IPS-20b (cell line): ENCODE measurements at regions not wholly inside any gene's neighbourhood (a gene's known extent, or its start where the extent isn't known, plus 50 kb on each side); places are given as distances from the start of the nearest gene placed in this dataset.
"Not testable (repeated sequence)": the region's sequence is repeated elsewhere in the genome, so short reads cannot be mapped to it uniquely, and the experiment has no call there.

Experiments
- H3K27ac ChIP-seq: one replicate; pipeline ENCODE4 v1.5.1; 2013; ENCODE audit warnings: low read length
- H3K27me3 ChIP-seq: 2 replicates; pipeline ENCODE4 v1.6.1; 2013; ENCODE audit warnings: mild to moderate bottlenecking, low read length, inconsistent platforms; ENCODE audit not compliant: insufficient read depth
- H3K36me3 ChIP-seq: 2 replicates; pipeline ENCODE4 v1.6.1; 2013; ENCODE audit warnings: low read depth, mild to moderate bottlenecking, inconsistent platforms, low read length, moderate library complexity; ENCODE audit not compliant: insufficient read depth
- H3K4me1 ChIP-seq: 2 replicates; pipeline ENCODE4 v1.6.1; 2013; ENCODE audit warnings: mild to moderate bottlenecking, control low read depth, inconsistent platforms, low read length, moderate library complexity; ENCODE audit not compliant: insufficient read depth
- H3K4me3 ChIP-seq: 2 replicates; pipeline ENCODE4 v1.5.1; 2013; ENCODE audit warnings: mild to moderate bottlenecking, low read length, inconsistent platforms
- H3K9ac ChIP-seq: 2 replicates; pipeline ENCODE4 v1.6.1; 2013; ENCODE audit warnings: low read depth, mild to moderate bottlenecking, inconsistent platforms, low read length, moderate library complexity
- H3K9me3 ChIP-seq: 2 replicates; pipeline ENCODE4 v1.6.1; 2013; ENCODE audit warnings: mild to moderate bottlenecking, low read depth, low read length, inconsistent platforms; ENCODE audit not compliant: insufficient read depth

- Histone ChIP-seq H3K4me3 (no peak overlapping the region), H3K27me3 (no peaks in the 10 kb centered on the region), H3K27ac (no peak overlapping the region), H3K36me3 (no peaks in the 10 kb centered on the region), H3K4me1 (no peaks in the 10 kb centered on the region), H3K9ac (no peak overlapping the region), H3K9me3 (peaks cover 20% of the 10 kb centered on the region)
Observed at GRCh38 chrX:113392355-113392754, 551.7 kb upstream of the AMOT start.

DNA sequence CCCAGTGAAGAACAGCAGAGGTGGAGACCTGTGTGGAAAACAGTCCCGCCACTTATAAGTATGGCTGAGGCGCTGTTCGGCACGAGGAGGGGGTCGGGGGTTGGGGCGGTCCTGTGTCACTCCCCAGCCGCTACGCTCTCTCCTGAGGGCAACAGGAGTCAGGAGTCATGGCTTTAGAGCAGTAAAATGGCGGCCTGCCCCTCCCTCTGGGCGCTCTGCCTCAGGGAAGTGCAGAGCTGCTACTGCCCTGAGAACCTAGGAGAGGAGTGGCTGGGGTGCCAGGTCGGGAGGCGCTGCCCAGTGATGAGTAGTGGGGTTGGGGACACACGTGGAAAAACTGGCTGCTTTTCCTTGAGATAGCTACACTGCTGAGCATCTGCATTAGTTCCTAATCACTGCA, 551.2 kb upstream of the AMOT start:
- Histone ChIP-seq H3K27ac (no peak overlapping the region), H3K4me3 (no peak overlapping the region), H3K27me3 (no peaks in the 10 kb centered on the region), H3K9me3 (peaks cover 20% of the 10 kb centered on the region), H3K4me1 (no peaks in the 10 kb centered on the region), H3K9ac (no peak overlapping the region), H3K36me3 (no peaks in the 10 kb centered on the region)

GRCh38 chrX:113390531-113390930, 549.9 kb upstream of the AMOT start:
- peaks cover 20% of the 10 kb centered on the region for H3K9me3 ChIP-seq
- H3K27me3 ChIP-seq, result no peaks in the 10 kb centered on the region
- H3K4me1 ChIP-seq, result no peaks in the 10 kb centered on the region
- no peak overlapping the region for H3K4me3 ChIP-seq
- H3K27ac ChIP-seq, result no peak overlapping the region
- H3K36me3 ChIP-seq, result no peaks in the 10 kb centered on the region
- no peak overlapping the region for H3K9ac ChIP-seq

- no peaks in the 10 kb centered on the region for H3K27me3 ChIP-seq
- no peak overlapping the region for H3K27ac ChIP-seq
- H3K9me3 ChIP-seq, result peaks cover 20% of the 10 kb centered on the region
- H3K9ac ChIP-seq, result no peak overlapping the region
- H3K4me3 ChIP-seq, result no peak overlapping the region
- H3K36me3 ChIP-seq, result no peaks in the 10 kb centered on the region
- no peaks in the 10 kb centered on the region for H3K4me1 ChIP-seq
Observed at GRCh38 chrX:113389846-113390245, 549.2 kb upstream of the AMOT start.

- Histone ChIP-seq H3K4me1 (no peaks in the 10 kb centered on the region), H3K36me3 (no peaks in the 10 kb centered on the region), H3K27me3 (no peaks in the 10 kb centered on the region), H3K9me3 (peaks cover 4% of the 10 kb centered on the region; the same call in 1 of the 2 replicates), H3K4me3 (no peak overlapping the region), H3K9ac (no peak overlapping the region), H3K27ac (no peak overlapping the region)
Observed at GRCh38 chrX:113384628-113385027, 544.0 kb upstream of the AMOT start.

GRCh38 chrX:113373421-113373820, 532.8 kb upstream of the AMOT start:
- H3K9ac ChIP-seq, H3K36me3 ChIP-seq, H3K27ac ChIP-seq, H3K9me3 ChIP-seq, H3K27me3 ChIP-seq, H3K4me1 ChIP-seq, H3K4me3 ChIP-seq: not testable (repeated sequence)

GRCh38 chrX:113370006-113370405, 529.4 kb upstream of the AMOT start:
- no peaks in the 10 kb centered on the region for H3K9me3 ChIP-seq
- H3K27ac ChIP-seq, result no peak overlapping the region
- no peaks in the 10 kb centered on the region for H3K4me1 ChIP-seq
- no peaks in the 10 kb centered on the region for H3K36me3 ChIP-seq
- no peak overlapping the region for H3K4me3 ChIP-seq
- H3K27me3 ChIP-seq, result no peaks in the 10 kb centered on the region
- no peak overlapping the region for H3K9ac ChIP-seq

DNA sequence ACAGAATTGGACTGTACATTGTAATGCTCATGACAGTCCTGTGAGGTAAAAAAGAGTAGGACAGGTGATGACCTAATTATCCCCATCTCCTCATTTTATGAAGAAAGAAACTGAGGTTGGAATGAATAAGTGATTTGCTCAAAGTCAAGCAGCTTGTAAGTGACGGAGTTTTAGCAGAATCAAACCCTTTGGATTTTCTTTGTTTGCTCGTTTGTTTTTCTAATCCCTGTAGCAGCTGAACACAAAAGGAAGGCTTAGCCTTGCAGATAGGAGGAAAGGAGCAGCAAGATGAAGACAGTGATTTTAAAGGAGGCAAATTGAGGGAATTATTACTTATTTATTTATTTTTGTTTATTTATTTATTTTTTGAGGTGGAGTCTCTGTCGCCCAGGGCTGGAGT, 528.4 kb upstream of the AMOT start:
- H3K27me3 ChIP-seq, result no peaks in the 10 kb centered on the region
- H3K36me3 ChIP-seq, result no peaks in the 10 kb centered on the region
- H3K9me3 ChIP-seq, result no peaks in the 10 kb centered on the region
- no peaks in the 10 kb centered on the region for H3K4me1 ChIP-seq
- no peak overlapping the region for H3K4me3 ChIP-seq
- H3K27ac ChIP-seq, result no peak overlapping the region
- H3K9ac ChIP-seq, result no peak overlapping the region

DNA sequence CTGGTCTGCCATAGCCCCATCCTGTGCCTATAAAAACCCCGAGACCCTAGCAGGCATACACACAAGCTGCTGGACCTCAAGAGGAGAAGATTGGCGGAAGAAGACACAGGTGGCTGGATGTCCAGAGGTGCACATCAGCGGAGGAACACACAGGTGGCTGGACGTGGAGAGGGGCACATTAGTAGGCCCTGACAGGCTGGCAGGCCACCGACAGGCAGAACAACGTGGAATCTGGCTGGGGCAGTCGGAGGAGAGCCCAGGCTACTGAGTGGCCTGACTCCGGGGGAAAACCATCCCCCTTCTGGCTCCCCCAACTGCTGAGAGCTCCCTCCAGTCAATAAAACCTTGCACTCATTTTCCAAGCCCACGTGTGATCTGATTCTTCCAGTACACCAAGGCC, 512.5 kb upstream of the AMOT start:
- H3K27me3 ChIP-seq, result no peaks in the 10 kb centered on the region
- no peak overlapping the region for H3K9ac ChIP-seq
- no peaks in the 10 kb centered on the region for H3K36me3 ChIP-seq
- H3K27ac ChIP-seq, result no peak overlapping the region
- H3K9me3 ChIP-seq, result no peaks in the 10 kb centered on the region
- no peaks in the 10 kb centered on the region; the same call in 1 of the 2 replicates for H3K4me1 ChIP-seq
- no peak overlapping the region for H3K4me3 ChIP-seq

DNA sequence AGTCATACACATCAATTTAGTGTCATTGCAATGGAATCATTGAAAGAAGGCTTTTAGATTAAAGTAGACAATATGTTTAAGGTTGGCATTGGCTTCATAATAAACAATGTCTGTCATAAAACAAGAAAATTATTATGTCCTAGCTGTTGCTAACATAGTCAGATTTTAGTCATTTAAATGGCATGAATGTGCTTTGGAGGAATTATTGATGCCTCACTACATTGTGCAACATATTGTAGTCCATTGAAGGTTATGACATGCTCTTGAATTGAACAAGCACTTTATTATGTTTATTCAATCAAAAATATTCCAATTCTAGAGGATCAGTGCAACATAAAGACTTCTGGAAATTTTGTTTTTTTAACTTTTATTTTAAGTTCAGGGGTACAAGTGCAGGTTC, 489.8 kb upstream of the AMOT start:
- no peaks in the 10 kb centered on the region for H3K4me1 ChIP-seq
- H3K4me3 ChIP-seq, result no peak overlapping the region
- no peak overlapping the region for H3K9ac ChIP-seq
- H3K9me3 ChIP-seq, result no peaks in the 10 kb centered on the region
- no peak overlapping the region for H3K27ac ChIP-seq
- no peaks in the 10 kb centered on the region for H3K36me3 ChIP-seq
- no peaks in the 10 kb centered on the region for H3K27me3 ChIP-seq

DNA sequence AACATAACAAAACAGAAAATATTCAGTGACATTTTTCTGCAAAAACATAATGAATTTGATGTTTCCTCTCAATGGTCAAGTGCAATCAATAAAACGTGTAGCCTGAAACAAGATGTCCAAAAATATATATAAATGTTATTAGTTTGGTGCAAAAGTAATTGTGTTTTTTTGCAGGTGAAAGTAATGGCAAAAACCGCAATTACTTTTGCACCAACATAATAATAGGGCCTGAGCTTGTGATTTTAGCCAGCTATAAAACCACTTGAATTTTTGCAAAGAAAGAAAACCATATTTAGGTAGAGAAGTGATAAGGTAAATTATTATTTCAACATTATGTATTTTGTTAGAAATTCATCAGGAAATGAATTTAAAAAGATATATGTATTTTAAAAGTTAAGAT, 475.3 kb upstream of the AMOT start:
- no peaks in the 10 kb centered on the region for H3K27me3 ChIP-seq
- no peaks in the 10 kb centered on the region for H3K36me3 ChIP-seq
- H3K9me3 ChIP-seq, result no peaks in the 10 kb centered on the region
- H3K27ac ChIP-seq, result no peak overlapping the region
- no peaks in the 10 kb centered on the region for H3K4me1 ChIP-seq
- no peak overlapping the region for H3K9ac ChIP-seq
- no peak overlapping the region for H3K4me3 ChIP-seq

- Histone ChIP-seq H3K4me1 (peaks cover 5% of the 10 kb centered on the region; the same call in 1 of the 2 replicates), H3K9me3 (no peaks in the 10 kb centered on the region), H3K36me3 (no peaks in the 10 kb centered on the region), H3K27ac (no peak overlapping the region), H3K9ac (no peak overlapping the region), H3K4me3 (no peak overlapping the region), H3K27me3 (no peaks in the 10 kb centered on the region)
Observed at GRCh38 chrX:113305496-113305895, 464.9 kb upstream of the AMOT start.

DNA sequence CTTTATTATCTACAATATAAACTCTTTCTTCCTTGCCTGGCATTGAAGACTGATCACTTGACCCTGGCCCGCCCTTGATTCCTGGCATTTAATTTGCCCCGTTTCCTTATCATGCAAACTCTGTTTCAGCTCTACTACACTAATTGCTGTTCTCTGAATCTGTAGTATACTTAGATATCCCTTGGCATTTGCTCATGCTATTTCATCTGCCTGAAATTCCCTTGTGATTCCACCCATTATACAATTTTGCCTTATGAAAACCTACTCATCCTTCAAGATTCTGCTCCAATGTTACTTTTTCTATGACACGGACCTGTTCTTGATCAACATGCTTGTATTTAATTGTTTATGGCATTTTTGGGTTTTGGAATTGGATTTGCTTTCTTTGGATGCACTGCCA, 459.9 kb upstream of the AMOT start:
- no peaks in the 10 kb centered on the region for H3K9me3 ChIP-seq
- peaks cover 5% of the 10 kb centered on the region; the same call in 1 of the 2 replicates for H3K4me1 ChIP-seq
- no peak overlapping the region for H3K9ac ChIP-seq
- no peaks in the 10 kb centered on the region for H3K27me3 ChIP-seq
- no peaks in the 10 kb centered on the region for H3K36me3 ChIP-seq
- no peak overlapping the region for H3K27ac ChIP-seq
- no peak overlapping the region for H3K4me3 ChIP-seq
